CD4-positive, alpha-beta T cell treated with Interferon alpha-2 for 1 hour (primary cell): ENCODE measurements at regions not wholly inside any gene's neighbourhood (a gene's known extent, or its start where the extent isn't known, plus 50 kb on each side); places are given as distances from the start of the nearest gene placed in this dataset.
A peak's percentile ranks its signal among the peaks of the same experiment; 100 is the strongest.
"Not testable (repeated sequence)": the region's sequence is repeated elsewhere in the genome, so short reads cannot be mapped to it uniquely, and the experiment has no call there.

Experiments
- DNase-seq, 2 donors: peaks; one replicate each; pipeline ENCODE4 v3.0.0-alpha.2; 2020 to 2022

DNA sequence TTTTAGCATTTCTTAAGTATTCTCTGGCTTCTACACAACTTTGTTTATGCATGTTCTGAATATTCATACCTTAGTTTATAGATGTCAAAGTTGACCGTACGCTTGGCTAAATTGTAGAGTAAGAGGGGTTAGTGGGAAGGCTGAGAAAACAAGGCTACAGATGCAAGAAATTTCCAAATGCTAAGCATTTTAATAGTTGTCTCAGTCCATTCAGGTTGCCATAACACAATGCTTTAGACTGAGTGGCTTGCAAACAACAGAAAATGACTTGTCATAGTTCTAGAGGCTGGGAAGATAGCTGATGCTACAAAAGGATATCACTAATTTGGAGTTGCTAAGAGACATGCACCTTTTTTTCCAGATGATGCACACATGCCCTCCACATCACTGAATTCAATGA is 53.0 kb upstream of the C1QTNF3 start:
- DNase-seq, result not testable (repeated sequence)

- DNase-seq, result not testable (repeated sequence)
These were observed 56.9 kb upstream of the C1QTNF3 start for GRCh38 chr5:34099891-34100290.

DNA sequence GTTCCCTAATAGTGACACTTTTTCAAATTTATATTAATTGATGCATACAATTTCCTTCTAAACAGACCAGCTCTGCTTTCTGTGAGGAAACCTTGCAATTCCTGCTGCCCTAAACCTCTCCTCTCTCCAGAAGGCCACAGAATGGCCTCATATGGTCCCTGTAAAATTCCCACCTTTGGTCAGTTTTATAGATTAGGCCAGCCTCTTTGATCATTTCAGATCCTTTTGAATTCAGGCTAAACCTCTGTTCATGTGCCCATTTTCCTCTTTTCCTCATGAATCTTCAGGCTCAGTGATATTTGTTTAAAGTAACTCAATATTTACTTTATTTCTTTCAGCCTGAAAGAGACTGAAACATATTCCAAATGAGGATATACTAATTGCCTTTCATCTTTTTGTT is 58.6 kb upstream of the C1QTNF3 start:
- not testable (repeated sequence) for DNase-seq

GRCh38 chr5:34108897-34109296 is 65.9 kb upstream of the C1QTNF3 start:
- DNase-seq, result not testable (repeated sequence)

DNA sequence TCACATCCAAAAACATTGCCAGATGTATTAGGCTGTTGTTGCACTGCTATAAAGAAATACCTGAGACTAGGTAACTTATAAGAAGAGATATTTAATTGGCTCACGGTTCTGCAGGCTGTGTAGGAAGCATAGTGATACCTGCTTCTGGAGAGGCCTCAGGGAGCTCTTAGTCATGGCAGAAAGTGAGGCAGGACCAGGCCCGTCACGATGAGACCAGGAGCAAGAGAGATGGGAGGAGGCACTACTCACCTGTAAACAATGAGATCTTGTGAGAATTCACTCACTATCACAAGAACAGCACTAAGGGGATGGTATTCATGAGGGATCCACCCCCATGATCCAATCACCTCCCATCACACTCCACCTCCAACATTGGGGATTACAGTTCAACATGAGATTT is 81.3 kb upstream of the C1QTNF3 start:
- not testable (repeated sequence) for DNase-seq

DNA sequence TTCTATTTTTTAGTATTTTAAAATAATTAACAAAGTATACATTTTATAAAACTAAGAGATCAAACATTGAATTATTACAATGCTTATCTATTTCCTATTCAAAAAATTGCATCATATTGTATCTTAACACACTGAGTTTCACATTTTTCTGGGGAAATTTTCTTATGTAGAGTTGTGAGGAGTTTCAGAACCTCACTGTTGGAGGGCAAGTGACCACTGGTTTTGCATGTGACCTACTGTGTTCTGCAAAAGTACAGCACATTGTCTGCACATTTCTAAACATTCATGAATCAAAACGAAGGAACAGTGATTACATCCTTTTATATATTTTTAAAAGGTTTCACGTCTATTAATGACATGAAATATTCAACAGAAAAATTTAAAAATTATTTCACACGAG is 82.3 kb upstream of the C1QTNF3 start:
- DNase-seq, result not testable (repeated sequence)

- not testable (repeated sequence) for DNase-seq
These were observed 83.7 kb upstream of the C1QTNF3 start for GRCh38 chr5:34126741-34127140.

DNA sequence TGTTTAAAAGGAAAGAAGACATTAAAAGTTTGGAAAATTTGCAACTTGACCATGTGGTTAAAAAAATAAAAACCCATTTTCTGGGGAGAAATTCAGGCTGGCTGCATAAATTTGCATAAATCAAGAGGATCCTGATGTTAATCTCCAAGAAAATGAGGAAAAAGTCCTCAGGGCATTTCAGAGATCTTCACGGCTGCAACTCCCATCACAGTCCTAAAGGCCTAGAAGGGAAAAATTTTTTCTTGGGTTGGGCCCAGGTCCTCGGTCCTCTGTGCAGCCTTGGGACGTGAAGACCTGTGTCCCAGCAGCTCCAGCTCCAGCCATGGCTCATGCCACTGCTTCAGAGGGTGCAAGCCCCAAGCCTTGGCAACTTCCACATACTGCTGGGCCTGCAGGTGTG is 84.8 kb upstream of the C1QTNF3 start:
- not testable (repeated sequence) for DNase-seq

GRCh38 chr5:34128890-34129289 is 85.9 kb upstream of the C1QTNF3 start:
- not testable (repeated sequence) for DNase-seq

DNA sequence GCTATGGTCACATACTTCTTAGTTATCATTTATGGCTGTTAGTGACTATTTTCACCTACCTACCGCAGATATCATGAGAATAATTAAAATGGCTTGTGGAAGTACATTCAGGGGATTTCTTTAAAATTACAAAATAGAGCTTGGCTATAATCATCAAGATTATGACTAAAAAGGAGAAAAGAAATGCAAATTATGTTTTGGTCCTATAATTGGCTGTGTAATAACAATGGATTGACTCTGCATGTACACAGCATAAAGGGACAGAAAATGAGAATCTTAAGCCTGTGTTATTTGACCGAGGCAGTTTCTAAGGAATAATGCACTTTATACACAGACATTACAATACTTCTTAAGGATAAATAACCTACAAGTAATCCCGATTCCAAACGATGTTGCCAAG is 112.0 kb upstream of the C1QTNF3 start:
- not testable (repeated sequence) for DNase-seq

GRCh38 chr5:34156703-34157414 is 113.8 kb upstream of the C1QTNF3 start:
- not testable (repeated sequence) for DNase-seq

DNA sequence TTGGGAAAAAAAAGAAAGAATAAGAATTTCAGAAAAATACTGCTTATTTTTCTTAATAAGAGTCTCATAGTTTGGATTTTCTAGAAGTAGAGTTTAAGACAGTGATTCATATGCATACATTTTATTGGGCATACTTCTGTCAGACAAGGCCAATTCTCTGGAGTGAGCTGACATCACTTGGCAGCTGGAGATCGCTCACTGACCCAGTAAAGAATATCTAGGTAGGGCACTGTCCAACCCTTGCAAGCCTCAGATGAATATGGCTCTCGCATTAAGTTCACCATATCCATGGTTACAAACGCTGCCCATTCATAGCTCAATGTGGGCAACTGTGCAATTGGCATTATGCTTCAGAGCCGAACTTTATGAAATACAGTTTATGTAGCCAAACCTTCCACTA is 117.9 kb upstream of the C1QTNF3 start:
- not testable (repeated sequence) for DNase-seq

GRCh38 chr5:34171398-34171797 is 128.4 kb upstream of the C1QTNF3 start:
- DNase-seq, result not testable (repeated sequence)

- DNase-seq, result not testable (repeated sequence)
These were observed 136.6 kb upstream of the C1QTNF3 start for GRCh38 chr5:34179453-34180190.

GRCh38 chr5:34180225-34180624 is 137.2 kb upstream of the C1QTNF3 start:
- DNase-seq, result not testable (repeated sequence)

GRCh38 chr5:34180940-34181614 is 138.1 kb upstream of the C1QTNF3 start:
- not testable (repeated sequence) for DNase-seq

DNA sequence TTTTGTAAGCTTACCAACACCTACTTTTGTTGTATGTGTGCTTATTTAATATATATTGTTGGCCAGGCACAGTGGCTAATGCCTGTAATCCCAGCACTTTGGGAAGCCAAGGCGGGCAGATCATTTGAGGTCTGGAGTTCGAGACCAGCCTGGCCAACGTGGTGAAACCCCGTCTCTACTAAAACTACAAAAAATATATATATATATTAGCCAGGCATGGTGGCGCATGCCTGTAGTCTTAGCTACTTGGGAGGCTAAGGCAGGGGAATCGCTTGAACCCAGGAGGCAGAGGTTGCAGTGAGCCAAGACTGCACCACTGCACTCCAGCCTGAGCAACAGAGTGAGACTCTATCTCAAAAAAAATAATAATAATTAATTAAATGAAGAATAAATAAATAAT is 142.0 kb upstream of the C1QTNF3 start:
- DNase-seq, result not testable (repeated sequence)

- DNase-seq, result not testable (repeated sequence)
These were observed 142.6 kb upstream of the C1QTNF3 start for GRCh38 chr5:34185572-34185971.

- not testable (repeated sequence) for DNase-seq
These were observed 143.1 kb upstream of the C1QTNF3 start for GRCh38 chr5:34186108-34186507.

- DNase-seq, result not testable (repeated sequence)
These were observed 143.9 kb upstream of the C1QTNF3 start for GRCh38 chr5:34186865-34187264.

DNA sequence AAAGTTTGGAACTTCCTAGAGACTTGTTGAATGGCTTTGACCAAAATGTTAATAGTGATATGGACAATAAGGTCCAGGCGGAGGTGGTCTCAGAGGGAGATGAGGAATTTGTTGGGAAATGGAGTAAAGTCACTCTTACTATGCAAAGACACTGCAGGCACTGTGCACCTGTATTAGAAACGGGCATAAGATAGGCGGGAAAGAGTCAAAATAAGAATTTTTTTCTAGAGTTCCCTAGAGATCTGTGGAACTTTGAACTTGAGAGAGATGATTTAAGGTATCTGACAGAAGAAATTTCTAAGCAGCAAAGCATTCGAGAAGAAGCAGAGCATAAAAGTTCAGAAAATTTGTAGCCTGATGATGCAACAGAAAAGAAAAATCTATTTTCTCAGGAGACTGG is 144.4 kb upstream of the C1QTNF3 start:
- DNase-seq, result not testable (repeated sequence)

DNA sequence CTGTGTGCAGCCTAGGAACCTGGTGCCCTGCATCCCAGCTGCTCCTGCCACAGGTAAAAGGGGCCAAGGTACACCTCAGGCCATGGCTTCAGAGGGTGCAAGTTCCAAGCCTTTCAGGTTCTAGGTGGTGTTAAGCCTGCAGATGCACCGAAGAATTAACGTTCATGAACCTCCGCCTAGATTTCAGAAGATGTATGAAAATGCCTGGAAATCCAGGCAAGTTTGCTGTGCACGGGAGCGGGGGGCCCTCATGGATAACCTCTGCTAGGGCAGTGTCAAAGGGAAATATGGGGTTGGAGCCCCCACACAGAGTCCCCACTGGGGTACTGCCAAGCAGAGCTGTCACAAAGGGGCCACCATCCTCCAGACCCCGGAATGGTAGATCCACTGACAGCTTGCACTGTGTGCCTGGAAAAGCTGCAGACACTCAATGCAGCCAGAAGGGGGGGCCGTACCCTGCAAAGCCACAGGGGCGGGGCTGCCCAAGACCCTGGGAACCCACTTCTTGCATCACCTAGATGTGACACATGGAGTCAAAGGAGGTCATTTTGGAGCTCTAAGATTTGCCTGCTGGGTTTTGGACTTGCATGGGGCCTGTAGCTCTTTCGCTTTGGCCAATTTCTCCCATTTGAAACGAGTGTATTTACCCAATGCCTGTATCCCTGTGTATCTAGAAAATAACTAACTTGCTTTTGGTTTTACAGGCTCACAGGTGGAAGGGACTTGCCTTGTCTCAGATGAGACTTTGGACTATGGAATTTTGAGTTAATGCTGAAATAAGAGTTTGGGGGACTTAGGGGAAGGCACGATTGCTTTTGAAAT is 145.2 kb upstream of the C1QTNF3 start:
- DNase-seq, result peak; percentile 33 to 64

DNA sequence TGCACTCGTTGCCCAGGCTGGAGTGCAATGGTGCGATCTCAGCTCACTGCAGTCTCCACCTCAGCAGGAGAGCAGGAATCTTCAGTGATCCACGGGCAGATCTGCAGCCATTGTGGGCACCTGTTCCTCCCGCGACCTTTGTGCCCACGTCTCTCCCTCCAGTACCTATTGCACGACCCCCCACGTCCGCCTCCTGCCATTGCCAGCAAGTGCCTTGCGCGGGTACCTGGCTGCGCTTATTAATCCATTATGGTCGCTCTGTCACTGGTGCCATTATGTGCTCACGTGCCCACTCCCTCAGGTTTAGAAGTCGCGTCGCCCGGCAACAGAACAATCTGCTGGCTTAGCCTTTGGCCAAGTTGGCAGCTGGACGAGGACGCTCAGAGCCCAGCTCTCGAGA is 146.2 kb upstream of the C1QTNF3 start:
- DNase-seq, result not testable (repeated sequence)
